SJCRH30 (cell line): ENCODE measurements at regions not wholly inside any gene's neighbourhood (a gene's known extent, or its start where the extent isn't known, plus 50 kb on each side); places are given as distances from the start of the nearest gene placed in this dataset.
A peak's percentile ranks its signal among the peaks of the same experiment; 100 is the strongest.

ENCODE experiments used
- DNase-seq, 2 experiments: peaks; one replicate each; pipeline ENCODE4 v3.0.0-alpha.2; 2015 to 2020
- H3K27ac ChIP-seq: fragments of 250-450 bp; sonication (Bioruptor Pico); 2 replicates; pipeline ENCODE4 v1.5.1; 2020; ENCODE audit warnings: mild to moderate bottlenecking, moderate library complexity
- H3K27me3 ChIP-seq: fragments of 250-450 bp; sonication (Bioruptor Pico); 2 replicates; pipeline ENCODE4 v1.5.1; 2020; ENCODE audit warnings: mild to moderate bottlenecking, moderate library complexity
- H3K36me3 ChIP-seq: fragments of 250-450 bp; sonication (Bioruptor Pico); 2 replicates; pipeline ENCODE4 v1.5.1; 2020; ENCODE audit warnings: mild to moderate bottlenecking, moderate library complexity
- H3K4me1 ChIP-seq: fragments of 250-450 bp; sonication (Bioruptor Pico); 2 replicates; pipeline ENCODE4 v1.5.1; 2020; ENCODE audit warnings: mild to moderate bottlenecking, moderate library complexity
- H3K4me3 ChIP-seq: fragments of 250-450 bp; sonication (Bioruptor Pico); 2 replicates; pipeline ENCODE4 v1.5.1; 2020; ENCODE audit warnings: mild to moderate bottlenecking, moderate library complexity
- H3K9me3 ChIP-seq: fragments of 250-450 bp; sonication (Bioruptor Pico); replicated peaks from 2 replicates; pipeline ENCODE4 v1.5.1; 2020; ENCODE audit warnings: mild to moderate bottlenecking, moderate library complexity

DNA sequence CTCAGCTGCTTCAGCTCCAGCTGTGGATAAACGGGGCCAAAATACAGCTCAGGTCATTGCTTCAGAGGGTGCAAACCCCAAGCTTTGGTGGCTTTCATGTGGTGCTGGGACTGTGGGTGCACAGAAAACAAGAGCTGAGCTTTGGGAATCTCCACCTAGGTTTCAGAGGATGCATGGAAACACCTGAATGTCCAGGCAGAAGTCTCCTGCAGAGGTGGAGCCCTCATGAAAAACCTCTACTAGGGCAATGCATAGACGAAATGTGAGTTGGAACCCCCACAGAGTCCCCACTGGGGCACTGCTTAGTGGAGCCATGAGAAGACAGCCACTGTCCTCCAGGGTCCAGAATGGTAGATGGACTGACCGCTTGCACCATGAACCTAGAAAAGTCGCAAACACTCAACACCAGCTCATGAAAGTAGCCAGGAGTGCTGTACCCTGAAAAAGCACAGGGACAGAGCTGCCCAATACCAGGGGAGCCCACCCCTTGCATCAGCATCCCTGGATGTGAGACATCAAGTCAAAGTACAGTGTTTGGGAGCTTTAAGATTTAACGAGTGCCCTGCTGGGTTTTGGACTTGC is 147.9 kb upstream of the SOX11 start:
- Histone ChIP-seq H3K9me3 (peaks cover 14% of the 10 kb centered on the region), H3K4me1 (peaks cover 19% of the 10 kb centered on the region), H3K27me3 (no peaks in the 10 kb centered on the region), H3K36me3 (no peaks in the 10 kb centered on the region), H3K4me3 (no peak overlapping the region), H3K27ac (no peak overlapping the region)
- no peak for DNase-seq

DNA sequence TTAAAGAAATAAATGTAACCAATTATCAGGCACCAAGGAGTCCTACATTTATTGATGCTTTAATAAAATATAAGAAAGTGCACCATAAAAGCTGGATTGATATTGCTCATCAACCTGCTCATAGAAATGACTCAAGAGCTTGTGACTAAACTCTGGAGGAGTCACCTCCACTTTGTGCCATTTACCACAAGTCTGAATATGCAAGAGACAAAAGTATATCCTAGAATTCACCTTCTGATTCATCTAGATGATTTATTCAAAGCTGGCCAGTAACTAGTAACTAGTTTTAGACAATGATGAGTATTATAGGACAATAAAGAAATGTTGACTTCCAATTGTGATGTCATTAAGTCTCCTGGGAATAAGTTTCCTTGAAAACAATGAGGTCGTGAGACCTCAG is 146.0 kb upstream of the SOX11 start:
- H3K4me1 ChIP-seq, result peaks cover 16% of the 10 kb centered on the region
- H3K9me3 ChIP-seq, result peaks cover 14% of the 10 kb centered on the region
- H3K36me3 ChIP-seq, result no peaks in the 10 kb centered on the region
- H3K4me3 ChIP-seq, result no peak overlapping the region
- H3K27me3 ChIP-seq, result no peaks in the 10 kb centered on the region
- DNase-seq, result no peak
- H3K27ac ChIP-seq, result no peak overlapping the region

DNA sequence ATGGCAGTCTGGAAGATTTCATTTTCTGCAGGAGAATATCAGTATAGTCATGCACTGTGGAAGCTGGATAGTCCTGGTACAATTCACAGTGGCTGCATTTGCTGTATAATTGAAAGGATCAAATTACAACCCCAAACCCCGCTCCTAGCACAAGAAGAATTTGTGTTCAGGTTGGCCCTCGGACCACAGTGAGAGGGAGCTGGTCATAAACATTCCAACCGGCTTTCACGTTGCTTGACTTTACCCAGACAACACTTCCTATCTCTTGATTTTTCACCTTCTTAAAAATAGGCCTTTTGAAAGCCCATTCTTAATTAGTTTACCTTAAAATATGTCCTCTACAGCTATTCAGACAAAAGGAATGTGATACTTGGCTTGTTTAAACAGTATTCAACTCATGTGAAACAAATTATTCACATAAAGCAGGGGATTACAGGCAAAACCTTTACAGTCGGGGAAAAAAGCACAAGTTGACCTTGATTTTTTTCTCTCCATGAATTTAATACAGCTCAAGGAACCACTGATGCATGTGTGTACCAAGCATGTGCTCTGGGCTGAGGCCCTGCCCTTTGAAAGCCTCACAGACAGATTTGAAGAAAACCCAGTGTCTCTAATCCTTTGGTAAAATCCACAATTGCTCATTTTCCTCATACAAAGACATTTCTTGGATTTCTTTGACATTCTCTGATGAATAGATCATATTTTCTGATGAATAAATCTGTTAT is 143.0 kb upstream of the SOX11 start:
- H3K27me3 ChIP-seq, result no peaks in the 10 kb centered on the region
- H3K27ac ChIP-seq, result peak overlapping the region; percentile 74
- peaks cover 6% of the 10 kb centered on the region; the same call in 1 of the 2 replicates for H3K9me3 ChIP-seq
- H3K36me3 ChIP-seq, result no peaks in the 10 kb centered on the region
- DNase-seq, result peak; percentile 77 to 86
- peak overlapping the region; percentile 9; the same call in 1 of the 2 replicates for H3K4me3 ChIP-seq
- H3K4me1 ChIP-seq, result peaks cover 16% of the 10 kb centered on the region

DNA sequence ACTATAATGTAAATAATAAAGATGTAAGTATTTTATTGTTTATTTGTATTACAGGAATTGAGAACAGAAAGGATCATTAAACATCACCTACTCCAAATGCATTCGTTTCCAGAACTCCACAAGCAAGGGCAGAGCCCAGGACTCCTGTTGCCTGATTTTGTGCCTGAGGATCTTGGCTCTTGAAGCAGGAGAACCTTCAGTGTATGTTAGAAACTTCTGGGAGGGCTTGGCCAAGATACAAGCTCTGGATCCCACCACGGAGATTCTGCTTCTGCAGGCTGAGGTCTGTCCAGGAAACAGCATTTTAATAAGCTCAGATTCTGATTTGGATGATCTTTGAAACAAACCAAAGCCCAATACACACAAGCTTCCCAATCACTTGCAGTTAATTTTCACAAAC is 142.4 kb upstream of the SOX11 start:
- Histone ChIP-seq H3K36me3 (no peaks in the 10 kb centered on the region), H3K4me1 (peaks cover 16% of the 10 kb centered on the region), H3K27ac (peak overlapping the region; percentile 74), H3K4me3 (no peak overlapping the region), H3K27me3 (no peaks in the 10 kb centered on the region), H3K9me3 (peaks cover under 1% of the 10 kb centered on the region; the same call in 1 of the 2 replicates)
- DNase-seq, result peak in 1 of 2 experiments; percentile 31

GRCh38 chr2:5555636-5556035 is 136.5 kb upstream of the SOX11 start:
- Histone ChIP-seq H3K27ac (no peak overlapping the region), H3K4me3 (no peak overlapping the region), H3K9me3 (no peaks in the 10 kb centered on the region)

GRCh38 chr2:5561006-5561405 is 131.2 kb upstream of the SOX11 start:
- H3K4me1 ChIP-seq, result peaks cover 6% of the 10 kb centered on the region; the same call in 1 of the 2 replicates
- no peak overlapping the region for H3K4me3 ChIP-seq
- H3K9me3 ChIP-seq, result no peaks in the 10 kb centered on the region
- H3K36me3 ChIP-seq, result no peaks in the 10 kb centered on the region
- H3K27ac ChIP-seq, result no peak overlapping the region
- DNase-seq, result peak; percentile 38 to 46
- no peaks in the 10 kb centered on the region for H3K27me3 ChIP-seq

More at GRCh38 chr2:5555636-5556035, 136.5 kb upstream of the SOX11 start:
- Histone ChIP-seq H3K4me1 (no peaks in the 10 kb centered on the region), H3K36me3 (no peaks in the 10 kb centered on the region), H3K27me3 (no peaks in the 10 kb centered on the region)
- no peak for DNase-seq

GRCh38 chr2:5562426-5562825 is 129.8 kb upstream of the SOX11 start:
- H3K9me3 ChIP-seq, result 0 out of 2 replicates have a peak, but pooled peaks cover 3% of the 10 kb centered on the region
- H3K4me1 ChIP-seq, result peaks cover 6% of the 10 kb centered on the region; the same call in 1 of the 2 replicates
- H3K27me3 ChIP-seq, result 0 out of 2 replicates have a peak, but pooled peaks cover 3% of the 10 kb centered on the region
- no peaks in the 10 kb centered on the region for H3K36me3 ChIP-seq
- DNase-seq, result no peak
- no peak overlapping the region for H3K4me3 ChIP-seq
- H3K27ac ChIP-seq, result no peak overlapping the region

GRCh38 chr2:5562865-5563264 is 129.3 kb upstream of the SOX11 start:
- no peaks in the 10 kb centered on the region for H3K36me3 ChIP-seq
- no peak for DNase-seq
- 0 out of 2 replicates have a peak, but pooled peaks cover 3% of the 10 kb centered on the region for H3K9me3 ChIP-seq
- H3K27me3 ChIP-seq, result 0 out of 2 replicates have a peak, but pooled peaks cover 3% of the 10 kb centered on the region
- H3K4me3 ChIP-seq, result no peak overlapping the region
- H3K4me1 ChIP-seq, result peaks cover 6% of the 10 kb centered on the region; the same call in 1 of the 2 replicates
- no peak overlapping the region for H3K27ac ChIP-seq

- 0 out of 2 replicates have a peak, but pooled peaks cover 3% of the 10 kb centered on the region for H3K9me3 ChIP-seq
- peaks cover 6% of the 10 kb centered on the region; the same call in 1 of the 2 replicates for H3K4me1 ChIP-seq
- H3K27me3 ChIP-seq, result 0 out of 2 replicates have a peak, but pooled peaks cover 3% of the 10 kb centered on the region
- H3K4me3 ChIP-seq, result no peak overlapping the region
- no peak overlapping the region for H3K27ac ChIP-seq
- no peak for DNase-seq
- no peaks in the 10 kb centered on the region for H3K36me3 ChIP-seq
Observed at GRCh38 chr2:5563411-5563810, 128.8 kb upstream of the SOX11 start.

DNA sequence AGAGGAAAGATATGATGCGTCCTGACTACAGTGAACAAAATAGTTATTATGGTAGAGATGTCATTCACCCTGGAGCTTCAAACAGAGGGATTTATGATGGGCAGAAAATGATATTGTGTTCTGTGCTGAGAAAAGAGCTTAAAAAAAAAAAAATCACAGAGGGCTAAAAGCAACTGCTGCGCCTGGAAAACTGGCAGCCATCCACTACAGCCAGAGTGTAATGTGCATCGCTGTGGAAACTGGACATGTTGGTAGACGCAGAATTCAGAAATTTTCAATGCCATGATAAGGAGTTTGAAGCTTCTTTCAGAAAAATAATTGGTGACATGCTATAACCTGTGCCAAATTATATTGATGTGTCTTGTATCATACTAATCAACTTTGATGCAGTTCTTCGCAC is 122.9 kb upstream of the SOX11 start:
- Histone ChIP-seq H3K4me1 (peaks cover 11% of the 10 kb centered on the region), H3K27me3 (0 out of 2 replicates have a peak, but pooled peaks cover 3% of the 10 kb centered on the region), H3K4me3 (no peak overlapping the region), H3K27ac (no peak overlapping the region), H3K9me3 (0 out of 2 replicates have a peak, but pooled peaks cover 3% of the 10 kb centered on the region), H3K36me3 (no peaks in the 10 kb centered on the region)
- no peak for DNase-seq

DNA sequence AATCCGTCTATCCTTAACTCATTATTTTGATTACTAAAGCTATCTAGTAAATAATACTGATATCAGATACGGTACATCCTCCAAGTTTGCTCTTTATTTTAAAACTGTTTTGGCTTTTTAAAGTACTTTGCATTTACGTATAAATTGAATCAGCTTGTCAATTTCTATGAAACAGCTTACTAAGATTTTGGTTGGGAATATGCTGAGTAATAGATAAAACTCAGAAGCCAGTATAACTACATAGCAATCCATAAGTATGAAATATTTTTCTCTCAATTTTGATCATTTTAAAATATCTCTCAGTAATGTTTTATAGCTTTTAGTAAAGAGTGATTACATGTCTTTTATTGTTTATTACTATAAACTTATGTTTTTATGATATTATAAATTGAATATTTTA is 116.2 kb upstream of the SOX11 start:
- Histone ChIP-seq H3K9me3 (peaks cover 4% of the 10 kb centered on the region; the same call in 1 of the 2 replicates), H3K27me3 (no peaks in the 10 kb centered on the region), H3K27ac (no peak overlapping the region), H3K4me3 (no peak overlapping the region), H3K4me1 (peaks cover 11% of the 10 kb centered on the region), H3K36me3 (no peaks in the 10 kb centered on the region)
- no peak for DNase-seq

- no peaks in the 10 kb centered on the region for H3K36me3 ChIP-seq
- no peaks in the 10 kb centered on the region for H3K9me3 ChIP-seq
- H3K4me3 ChIP-seq, result no peak overlapping the region
- H3K27me3 ChIP-seq, result no peaks in the 10 kb centered on the region
- DNase-seq, result no peak
- H3K27ac ChIP-seq, result no peak overlapping the region
- H3K4me1 ChIP-seq, result peaks cover 32% of the 10 kb centered on the region
Observed at GRCh38 chr2:5587766-5588165, 104.4 kb upstream of the SOX11 start.

DNA sequence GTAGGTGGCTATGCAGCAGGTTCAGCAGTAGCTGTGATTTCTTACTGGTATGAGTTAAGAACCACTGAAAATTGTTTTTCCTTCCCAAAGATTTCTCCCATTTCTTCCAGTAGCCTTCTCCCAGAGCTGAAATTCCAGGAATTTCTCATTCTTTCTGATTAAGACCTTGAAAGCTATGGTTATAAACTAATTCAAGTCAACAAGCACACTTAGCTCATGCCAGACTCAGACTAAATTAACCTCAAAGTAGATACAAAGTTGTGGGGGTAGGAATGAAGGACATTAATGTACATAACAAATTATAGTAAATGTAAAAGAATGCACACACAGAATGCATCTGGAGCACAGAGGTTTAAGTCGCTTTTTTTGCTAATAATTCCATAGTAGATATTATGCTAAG is 103.6 kb upstream of the SOX11 start:
- H3K4me1 ChIP-seq, result peaks cover 36% of the 10 kb centered on the region
- H3K27ac ChIP-seq, result no peak overlapping the region
- H3K36me3 ChIP-seq, result no peaks in the 10 kb centered on the region
- H3K27me3 ChIP-seq, result no peaks in the 10 kb centered on the region
- no peak for DNase-seq
- H3K4me3 ChIP-seq, result no peak overlapping the region
- no peaks in the 10 kb centered on the region for H3K9me3 ChIP-seq

DNA sequence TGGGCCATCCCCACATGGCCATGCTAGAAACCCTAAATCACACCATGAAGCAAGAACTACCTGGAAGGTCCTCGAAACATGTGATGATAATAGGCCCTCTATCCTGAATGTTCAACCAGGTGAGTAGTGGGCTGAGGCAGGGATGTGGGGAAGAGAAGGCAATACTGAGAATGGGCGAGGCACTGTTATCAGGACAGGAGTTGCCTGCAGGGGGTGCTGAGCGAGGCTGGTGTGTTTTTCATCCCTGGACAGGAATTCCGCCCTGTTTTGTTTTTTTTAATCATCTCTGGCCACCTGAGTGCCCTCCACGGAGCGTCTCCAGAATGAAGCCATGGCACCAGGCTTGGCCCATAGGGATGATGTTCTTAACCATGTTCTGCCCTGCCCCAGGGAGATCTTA is 103.0 kb upstream of the SOX11 start:
- Histone ChIP-seq H3K9me3 (no peaks in the 10 kb centered on the region), H3K36me3 (no peaks in the 10 kb centered on the region), H3K27ac (no peak overlapping the region), H3K4me3 (no peak overlapping the region), H3K27me3 (no peaks in the 10 kb centered on the region), H3K4me1 (peaks cover 36% of the 10 kb centered on the region)
- no peak for DNase-seq

GRCh38 chr2:5590886-5591285 is 101.3 kb upstream of the SOX11 start:
- Histone ChIP-seq H3K4me1 (peaks cover 36% of the 10 kb centered on the region), H3K27me3 (no peaks in the 10 kb centered on the region), H3K36me3 (no peaks in the 10 kb centered on the region), H3K27ac (peak overlapping the region; percentile 3; the same call in 1 of the 2 replicates), H3K4me3 (no peak overlapping the region), H3K9me3 (no peaks in the 10 kb centered on the region)
- DNase-seq, result peak; percentile 83 to 84
